ENCODE measurements at regions not wholly inside any gene's neighbourhood (a gene's known extent, or its start where the extent isn't known, plus 50 kb on each side); places are given as distances from the start of the nearest gene placed in this dataset.

DNA sequence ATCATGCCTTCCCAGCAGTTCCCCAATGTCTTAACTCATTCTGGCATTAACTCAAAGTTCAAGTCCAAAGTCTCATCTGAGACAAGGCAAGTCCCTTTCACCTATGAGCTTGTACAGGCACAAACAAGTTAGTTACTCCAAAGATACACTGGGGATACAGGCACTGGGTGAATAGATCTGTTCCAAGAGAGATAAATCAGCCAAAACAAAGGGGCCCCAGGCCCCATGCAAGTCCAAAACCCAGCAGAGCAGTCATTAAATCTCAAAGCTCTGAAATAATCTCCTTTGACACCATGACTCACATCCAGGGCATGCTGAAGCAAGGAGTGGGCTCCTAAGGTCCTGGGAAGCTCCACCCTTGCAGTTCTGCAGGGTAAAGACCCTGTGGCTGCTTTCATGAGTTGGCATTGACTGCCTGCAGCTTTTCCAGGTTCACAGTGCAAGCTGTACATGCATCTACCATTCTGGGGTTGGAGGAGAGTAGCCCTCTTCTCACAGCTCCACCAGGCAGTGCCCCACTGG, 332.2 kb upstream of the KIF2B start:
- dilution Hi-C loops (cut with MboI; ENCODE audit: extremely low pct_ligation_motif_present, low sequenced_read_pairs) = no loop called here
- Histone ChIP-seq H3K9me1 (replicated peaks; ENCODE audit: control insufficient read depth, extremely low read depth, insufficient read depth, low read length) (no peaks in the 10 kb centered on the region), H3K36me3 (ENCODE audit: control insufficient read depth in 2 of 2, extremely low read depth in 1 of 2, insufficient read depth in 2 of 2, low read length in 2 of 2) (no peaks in the 10 kb centered on the region), H3K4me3 (replicated peaks in 1 of 3; ENCODE audit: insufficient read depth in 1 of 3, low read depth in 1 of 3, low read length in 3 of 3) (no peak overlapping the region), H3K4me1 (ENCODE audit: control insufficient read depth, extremely low read depth, insufficient read depth, low read length) (no peaks in the 10 kb centered on the region), H4K20me1 (replicated peaks; ENCODE audit: control insufficient read depth, extremely low read depth, insufficient read depth, low read length) (no peaks in the 10 kb centered on the region), H3K9ac (replicated peaks; ENCODE audit: extremely low read depth, insufficient read depth, low read length) (no peak overlapping the region), H3K4me2 (ENCODE audit: insufficient read depth, low read length) (no peak overlapping the region), H3K9me3 (replicated peaks; ENCODE audit: control insufficient read depth, insufficient read depth, low read length) (no peaks in the 10 kb centered on the region), H3K27me3 (ENCODE audit: control insufficient read depth in 2 of 2, insufficient read depth in 2 of 2, low read length in 2 of 2) (no peaks in the 10 kb centered on the region), H3K79me2 (ENCODE audit: control insufficient read depth, insufficient read depth, low read length) (no peaks in the 10 kb centered on the region), H3K27ac (ENCODE audit: insufficient read depth, low read depth, low read length) (no peak overlapping the region), H2AFZ (ENCODE audit: low read depth, low read length) (no peak overlapping the region)
- no peak for DNase-seq (ENCODE audit: low read depth, low spot score)
- no peak for FAIRE-seq
- ChIA-PET CTCF (no interaction called here), POLR2A (no interaction called here)
- TF ChIP-seq JUN (IDR thresholded peaks at IDR 0.05; ENCODE audit: borderline replicate concordance, insufficient read depth, insufficient read length, low read depth) (no peak), GATA2 (IDR thresholded peaks at IDR 0.05; ENCODE audit: insufficient read depth, insufficient read length, low read depth, low read length) (no peak), POLR2A (IDR thresholded peaks at IDR 0.05; ENCODE audit: low read depth, low read length) (no peak), EZH2 (IDR thresholded peaks at IDR 0.05; ENCODE audit: borderline replicate concordance, low read depth, low read length, severe bottlenecking) (no peak)
- TF ChIP-seq, protein P1, sequence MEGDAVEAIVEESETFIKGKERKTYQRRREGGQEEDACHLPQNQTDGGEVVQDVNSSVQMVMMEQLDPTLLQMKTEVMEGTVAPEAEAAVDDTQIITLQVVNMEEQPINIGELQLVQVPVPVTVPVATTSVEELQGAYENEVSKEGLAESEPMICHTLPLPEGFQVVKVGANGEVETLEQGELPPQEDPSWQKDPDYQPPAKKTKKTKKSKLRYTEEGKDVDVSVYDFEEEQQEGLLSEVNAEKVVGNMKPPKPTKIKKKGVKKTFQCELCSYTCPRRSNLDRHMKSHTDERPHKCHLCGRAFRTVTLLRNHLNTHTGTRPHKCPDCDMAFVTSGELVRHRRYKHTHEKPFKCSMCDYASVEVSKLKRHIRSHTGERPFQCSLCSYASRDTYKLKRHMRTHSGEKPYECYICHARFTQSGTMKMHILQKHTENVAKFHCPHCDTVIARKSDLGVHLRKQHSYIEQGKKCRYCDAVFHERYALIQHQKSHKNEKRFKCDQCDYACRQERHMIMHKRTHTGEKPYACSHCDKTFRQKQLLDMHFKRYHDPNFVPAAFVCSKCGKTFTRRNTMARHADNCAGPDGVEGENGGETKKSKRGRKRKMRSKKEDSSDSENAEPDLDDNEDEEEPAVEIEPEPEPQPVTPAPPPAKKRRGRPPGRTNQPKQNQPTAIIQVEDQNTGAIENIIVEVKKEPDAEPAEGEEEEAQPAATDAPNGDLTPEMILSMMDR (IDR thresholded peaks at IDR 0.05; ENCODE audit: extremely low read depth in 1 of 2, insufficient read depth in 1 of 2, low read depth in 1 of 2, low read length in 2 of 2) = no peak
- no TSS peak for BruUV-seq (replicated peaks)
- intact Hi-C loops (cut with micrococcal nuclease) = no loop called here

GRCh38 chr17:53483704-53484103, 339.0 kb upstream of the KIF2B start:
- DNase-seq (ENCODE audit: low read depth, low spot score) (no peak), FAIRE-seq (no peak)
- H2AFZ ChIP-seq (ENCODE audit: low read depth, low read length) = no peak overlapping the region
- dilution Hi-C loops (cut with MboI; ENCODE audit: extremely low pct_ligation_motif_present, low sequenced_read_pairs) (no loop called here), intact Hi-C loops (cut with micrococcal nuclease) (no loop called here)
- no peaks in the 10 kb centered on the region for H4K20me1 ChIP-seq (replicated peaks; ENCODE audit: control insufficient read depth, extremely low read depth, insufficient read depth, low read length)
- H3K4me2 ChIP-seq (ENCODE audit: insufficient read depth, low read length) = no peak overlapping the region
- no peak overlapping the region for H3K4me3 ChIP-seq (replicated peaks in 1 of 3; ENCODE audit: insufficient read depth in 1 of 3, low read depth in 1 of 3, low read length in 3 of 3)
- H3K36me3 ChIP-seq (ENCODE audit: control insufficient read depth in 2 of 2, extremely low read depth in 1 of 2, insufficient read depth in 2 of 2, low read length in 2 of 2) = no peaks in the 10 kb centered on the region
- H3K27me3 ChIP-seq (ENCODE audit: control insufficient read depth in 2 of 2, insufficient read depth in 2 of 2, low read length in 2 of 2) = no peaks in the 10 kb centered on the region
- H3K9ac ChIP-seq (replicated peaks; ENCODE audit: extremely low read depth, insufficient read depth, low read length) = no peak overlapping the region
- no peaks in the 10 kb centered on the region for H3K79me2 ChIP-seq (ENCODE audit: control insufficient read depth, insufficient read depth, low read length)
- ChIA-PET CTCF (no interaction called here), POLR2A (no interaction called here)
- H3K9me3 ChIP-seq (replicated peaks; ENCODE audit: control insufficient read depth, insufficient read depth, low read length) = no peaks in the 10 kb centered on the region
- H3K4me1 ChIP-seq (ENCODE audit: control insufficient read depth, extremely low read depth, insufficient read depth, low read length) = no peaks in the 10 kb centered on the region
- no TSS peak for BruUV-seq (replicated peaks)
- no peak overlapping the region for H3K27ac ChIP-seq (ENCODE audit: insufficient read depth, low read depth, low read length)
- no peaks in the 10 kb centered on the region for H3K9me1 ChIP-seq (replicated peaks; ENCODE audit: control insufficient read depth, extremely low read depth, insufficient read depth, low read length)
- TF ChIP-seq FOS (IDR thresholded peaks at IDR 0.05; ENCODE audit: borderline replicate concordance, insufficient read depth, low read length) = no peak
- no peak for TF ChIP-seq EZH2 (IDR thresholded peaks at IDR 0.05; ENCODE audit: borderline replicate concordance, low read depth, low read length, severe bottlenecking)
- TF ChIP-seq, protein P2, sequence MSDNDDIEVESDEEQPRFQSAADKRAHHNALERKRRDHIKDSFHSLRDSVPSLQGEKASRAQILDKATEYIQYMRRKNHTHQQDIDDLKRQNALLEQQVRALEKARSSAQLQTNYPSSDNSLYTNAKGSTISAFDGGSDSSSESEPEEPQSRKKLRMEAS (IDR thresholded peaks at IDR 0.05; ENCODE audit: insufficient read depth, insufficient read length) = no peak
- TF ChIP-seq POLR2A (IDR thresholded peaks at IDR 0.05; ENCODE audit: low read depth, low read length) = no peak
- TF ChIP-seq JUN (IDR thresholded peaks at IDR 0.05; ENCODE audit: borderline replicate concordance, insufficient read depth, insufficient read length, low read depth) = no peak
- TF ChIP-seq POLR2AphosphoS5 (IDR thresholded peaks at IDR 0.05; ENCODE audit: insufficient read depth, low read depth, low read length) = no peak
- TF ChIP-seq GATA2 (IDR thresholded peaks at IDR 0.05; ENCODE audit: insufficient read depth, insufficient read length, low read depth, low read length) = no peak
- no peak for TF ChIP-seq MYC (IDR thresholded peaks at IDR 0.05; ENCODE audit: low read depth, low read length)
- TF ChIP-seq, protein P1 (IDR thresholded peaks at IDR 0.05; ENCODE audit: extremely low read depth in 1 of 2, insufficient read depth in 1 of 2, low read depth in 1 of 2, low read length in 2 of 2) = no peak
